ENCODE measurements at regions not wholly inside any gene's neighbourhood (a gene's known extent, or its start where the extent isn't known, plus 50 kb on each side); places are given as distances from the start of the nearest gene placed in this dataset.

DNA sequence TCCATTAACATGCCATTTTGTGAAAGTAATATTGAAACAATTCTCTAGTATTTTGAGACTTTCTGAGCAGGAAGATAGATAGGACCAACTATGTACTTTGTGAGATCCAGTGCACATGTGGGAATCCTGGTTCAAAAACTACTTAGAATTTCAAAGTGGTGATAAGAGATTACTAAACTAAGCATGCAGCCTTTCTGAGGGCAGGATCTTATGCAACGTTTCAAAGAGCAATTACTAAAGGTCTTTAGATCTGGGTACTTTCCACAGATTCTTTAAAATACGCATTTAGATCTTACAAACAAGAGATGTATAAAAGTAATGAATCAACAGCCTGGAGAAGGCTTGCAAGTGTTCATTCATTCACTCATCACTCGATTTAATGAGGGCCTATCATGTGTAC is 124.4 kb upstream of the TRIB2 start:
- peaks cover 0 to 3% (median 0%) of the 10 kb centered on the region in 3 donors for H3K27me3 ChIP-seq (ENCODE audit: control insufficient read depth in 3 of 3, insufficient read depth in 3 of 3, low read length in 3 of 3)
- no peak overlapping the region for H3K27ac ChIP-seq (ENCODE audit: low read depth, low read length)
- H3K9ac ChIP-seq (ENCODE audit: low read depth in 1 of 3, low read length in 3 of 3): no peak overlapping the region
- peaks cover 0 to 3% (median 0%) of the 10 kb centered on the region in 3 donors for H3K4me1 ChIP-seq (ENCODE audit: control insufficient read depth in 3 of 3, insufficient read depth in 3 of 3, low read length in 3 of 3)
- no peak overlapping the region for H3K4me3 ChIP-seq (ENCODE audit: low read length in 3 of 3)
- H3K36me3 ChIP-seq (ENCODE audit: control insufficient read depth in 3 of 3, insufficient read depth in 3 of 3, low read length in 3 of 3): no peaks in the 10 kb centered on the region
- H3K9me3 ChIP-seq (ENCODE audit: control insufficient read depth in 3 of 3, low read length in 3 of 3): no peaks in the 10 kb centered on the region

- Histone ChIP-seq H3K27me3 (ENCODE audit: control insufficient read depth in 3 of 3, insufficient read depth in 3 of 3, low read length in 3 of 3) (peaks cover 0 to 3% (median 0%) of the 10 kb centered on the region in 3 donors), H3K36me3 (ENCODE audit: control insufficient read depth in 3 of 3, insufficient read depth in 3 of 3, low read length in 3 of 3) (no peaks in the 10 kb centered on the region), H3K9ac (ENCODE audit: low read depth in 1 of 3, low read length in 3 of 3) (no peak overlapping the region), H3K27ac (ENCODE audit: low read depth, low read length) (no peak overlapping the region), H3K4me3 (ENCODE audit: low read length in 3 of 3) (no peak overlapping the region), H3K9me3 (ENCODE audit: control insufficient read depth in 3 of 3, low read length in 3 of 3) (no peaks in the 10 kb centered on the region), H3K4me1 (ENCODE audit: control insufficient read depth in 3 of 3, insufficient read depth in 3 of 3, low read length in 3 of 3) (no peaks in the 10 kb centered on the region)
Measured at GRCh38 chr2:12594590-12594989, 122.1 kb upstream of the TRIB2 start.

- Histone ChIP-seq H3K9ac (ENCODE audit: low read depth in 1 of 3, low read length in 3 of 3) (no peak overlapping the region), H3K36me3 (ENCODE audit: control insufficient read depth in 3 of 3, insufficient read depth in 3 of 3, low read length in 3 of 3) (no peaks in the 10 kb centered on the region), H3K9me3 (ENCODE audit: control insufficient read depth in 3 of 3, low read length in 3 of 3) (no peaks in the 10 kb centered on the region), H3K4me3 (ENCODE audit: low read length in 3 of 3) (no peak overlapping the region), H3K27ac (ENCODE audit: low read depth, low read length) (no peak overlapping the region), H3K27me3 (ENCODE audit: control insufficient read depth in 3 of 3, insufficient read depth in 3 of 3, low read length in 3 of 3) (peaks cover 0 to 3% (median 0%) of the 10 kb centered on the region in 3 donors), H3K4me1 (ENCODE audit: control insufficient read depth in 3 of 3, insufficient read depth in 3 of 3, low read length in 3 of 3) (no peaks in the 10 kb centered on the region)
Measured at GRCh38 chr2:12596771-12597170, 120.0 kb upstream of the TRIB2 start.

- H3K36me3 ChIP-seq (ENCODE audit: control insufficient read depth in 3 of 3, insufficient read depth in 3 of 3, low read length in 3 of 3): no peaks in the 10 kb centered on the region
- H3K4me3 ChIP-seq (ENCODE audit: low read length in 3 of 3): no peak overlapping the region
- peaks cover 0 to 3% (median 0%) of the 10 kb centered on the region in 3 donors for H3K27me3 ChIP-seq (ENCODE audit: control insufficient read depth in 3 of 3, insufficient read depth in 3 of 3, low read length in 3 of 3)
- H3K9me3 ChIP-seq (ENCODE audit: control insufficient read depth in 3 of 3, low read length in 3 of 3): no peaks in the 10 kb centered on the region
- H3K9ac ChIP-seq (ENCODE audit: low read depth in 1 of 3, low read length in 3 of 3): no peak overlapping the region
- no peaks in the 10 kb centered on the region for H3K4me1 ChIP-seq (ENCODE audit: control insufficient read depth in 3 of 3, insufficient read depth in 3 of 3, low read length in 3 of 3)
- no peak overlapping the region for H3K27ac ChIP-seq (ENCODE audit: low read depth, low read length)
Measured at GRCh38 chr2:12597610-12598009, 119.1 kb upstream of the TRIB2 start.

- Histone ChIP-seq H3K4me1 (ENCODE audit: control insufficient read depth in 3 of 3, insufficient read depth in 3 of 3, low read length in 3 of 3) (peaks cover 0 to 3% (median 0%) of the 10 kb centered on the region in 3 donors), H3K36me3 (ENCODE audit: control insufficient read depth in 3 of 3, insufficient read depth in 3 of 3, low read length in 3 of 3) (no peaks in the 10 kb centered on the region), H3K27ac (ENCODE audit: low read depth, low read length) (no peak overlapping the region), H3K9ac (ENCODE audit: low read depth in 1 of 3, low read length in 3 of 3) (no peak overlapping the region), H3K27me3 (ENCODE audit: control insufficient read depth in 3 of 3, insufficient read depth in 3 of 3, low read length in 3 of 3) (no peaks in the 10 kb centered on the region), H3K9me3 (ENCODE audit: control insufficient read depth in 3 of 3, low read length in 3 of 3) (no peaks in the 10 kb centered on the region), H3K4me3 (ENCODE audit: low read length in 3 of 3) (no peak overlapping the region)
Measured at GRCh38 chr2:12602661-12603060, 114.1 kb upstream of the TRIB2 start.

GRCh38 chr2:12603781-12604295 is 112.9 kb upstream of the TRIB2 start:
- H3K36me3 ChIP-seq (ENCODE audit: control insufficient read depth in 3 of 3, insufficient read depth in 3 of 3, low read length in 3 of 3): no peaks in the 10 kb centered on the region
- H3K27me3 ChIP-seq (ENCODE audit: control insufficient read depth in 3 of 3, insufficient read depth in 3 of 3, low read length in 3 of 3): no peaks in the 10 kb centered on the region
- H3K9ac ChIP-seq (ENCODE audit: low read depth in 1 of 3, low read length in 3 of 3): no peak overlapping the region
- H3K4me1 ChIP-seq (ENCODE audit: control insufficient read depth in 3 of 3, insufficient read depth in 3 of 3, low read length in 3 of 3): peaks cover 0 to 3% (median 0%) of the 10 kb centered on the region in 3 donors
- H3K4me3 ChIP-seq (ENCODE audit: low read length in 3 of 3): no peak overlapping the region
- H3K9me3 ChIP-seq (ENCODE audit: control insufficient read depth in 3 of 3, low read length in 3 of 3): no peaks in the 10 kb centered on the region
- no peak overlapping the region for H3K27ac ChIP-seq (ENCODE audit: low read depth, low read length)

DNA sequence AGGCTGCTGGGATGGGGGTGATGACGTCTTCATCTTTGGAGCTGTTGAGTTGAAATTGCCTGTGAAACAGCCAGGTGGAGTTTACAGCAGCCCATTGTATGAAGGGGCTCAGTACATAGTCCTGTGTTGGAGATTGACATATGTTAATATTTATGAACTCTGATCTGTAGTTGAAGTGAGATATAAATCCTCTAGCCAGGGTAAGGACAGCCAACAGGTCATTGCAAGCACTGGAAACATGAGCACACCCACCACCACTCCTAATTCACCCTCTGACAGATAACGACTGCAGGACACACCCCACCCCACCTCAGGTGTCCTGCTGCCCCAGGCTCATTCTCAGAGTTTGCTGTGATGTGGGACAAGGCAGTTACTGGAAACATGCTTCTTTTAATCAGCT is 112.4 kb upstream of the TRIB2 start:
- Histone ChIP-seq H3K27ac (ENCODE audit: low read depth, low read length) (no peak overlapping the region), H3K4me1 (ENCODE audit: control insufficient read depth in 3 of 3, insufficient read depth in 3 of 3, low read length in 3 of 3) (peaks cover 0 to 3% (median 0%) of the 10 kb centered on the region in 3 donors), H3K4me3 (ENCODE audit: low read length in 3 of 3) (no peak overlapping the region), H3K9me3 (ENCODE audit: control insufficient read depth in 3 of 3, low read length in 3 of 3) (no peaks in the 10 kb centered on the region), H3K36me3 (ENCODE audit: control insufficient read depth in 3 of 3, insufficient read depth in 3 of 3, low read length in 3 of 3) (no peaks in the 10 kb centered on the region), H3K27me3 (ENCODE audit: control insufficient read depth in 3 of 3, insufficient read depth in 3 of 3, low read length in 3 of 3) (no peaks in the 10 kb centered on the region), H3K9ac (ENCODE audit: low read depth in 1 of 3, low read length in 3 of 3) (no peak overlapping the region)

DNA sequence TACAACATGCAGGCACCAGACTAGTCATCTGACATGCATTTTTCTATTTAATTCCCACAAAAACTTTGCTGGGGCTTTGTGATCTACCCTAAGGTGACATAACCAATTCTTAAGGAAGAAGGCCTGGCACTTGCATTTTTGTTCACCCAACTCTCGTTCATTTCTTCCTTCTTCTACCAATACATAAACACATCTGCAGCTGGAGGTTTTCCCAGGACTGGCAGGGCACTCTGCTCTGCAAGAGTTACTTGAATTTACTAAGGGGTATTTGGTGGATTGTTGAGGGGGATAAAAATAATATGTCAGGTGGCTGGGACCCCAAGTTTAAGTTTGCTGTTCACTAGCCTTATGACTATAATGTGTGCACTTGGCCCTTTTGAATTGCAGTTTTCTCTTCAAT is 111.4 kb upstream of the TRIB2 start:
- Histone ChIP-seq H3K27ac (ENCODE audit: low read depth, low read length) (no peak overlapping the region), H3K27me3 (ENCODE audit: control insufficient read depth in 3 of 3, insufficient read depth in 3 of 3, low read length in 3 of 3) (no peaks in the 10 kb centered on the region)

DNA sequence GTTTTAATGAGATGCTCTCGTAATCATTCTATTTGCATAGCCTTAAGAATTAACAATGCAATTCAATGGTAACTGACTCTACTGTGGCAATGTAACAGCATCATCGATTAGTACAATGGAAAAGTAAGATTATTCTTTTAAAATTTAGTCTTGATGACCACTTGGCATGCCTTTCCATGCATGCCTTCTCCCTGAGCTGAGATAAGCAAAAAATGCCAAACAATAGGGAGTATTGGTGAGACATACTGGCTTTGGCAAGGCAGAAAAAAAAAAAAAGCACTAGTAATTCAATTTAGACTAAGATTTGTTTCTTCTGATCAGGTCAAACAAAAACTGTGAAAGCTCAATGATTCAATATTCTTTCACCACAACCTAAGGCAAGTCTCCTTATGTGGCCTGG is 110.8 kb upstream of the TRIB2 start:
- peaks cover 0 to 3% (median 0%) of the 10 kb centered on the region in 3 donors for H3K4me1 ChIP-seq (ENCODE audit: control insufficient read depth in 3 of 3, insufficient read depth in 3 of 3, low read length in 3 of 3)
- no peak overlapping the region for H3K4me3 ChIP-seq (ENCODE audit: low read length in 3 of 3)
- no peak overlapping the region for H3K9ac ChIP-seq (ENCODE audit: low read depth in 1 of 3, low read length in 3 of 3)
- no peak overlapping the region for H3K27ac ChIP-seq (ENCODE audit: low read depth, low read length)
- H3K36me3 ChIP-seq (ENCODE audit: control insufficient read depth in 3 of 3, insufficient read depth in 3 of 3, low read length in 3 of 3): no peaks in the 10 kb centered on the region
- H3K9me3 ChIP-seq (ENCODE audit: control insufficient read depth in 3 of 3, low read length in 3 of 3): no peaks in the 10 kb centered on the region
- H3K27me3 ChIP-seq (ENCODE audit: control insufficient read depth in 3 of 3, insufficient read depth in 3 of 3, low read length in 3 of 3): no peaks in the 10 kb centered on the region

More for the DNA sequence above, 111.4 kb upstream of the TRIB2 start:
- H3K4me1 ChIP-seq (ENCODE audit: control insufficient read depth in 3 of 3, insufficient read depth in 3 of 3, low read length in 3 of 3): peaks cover 0 to 3% (median 0%) of the 10 kb centered on the region in 3 donors
- H3K4me3 ChIP-seq (ENCODE audit: low read length in 3 of 3): no peak overlapping the region
- H3K9ac ChIP-seq (ENCODE audit: low read depth in 1 of 3, low read length in 3 of 3): no peak overlapping the region
- no peaks in the 10 kb centered on the region for H3K36me3 ChIP-seq (ENCODE audit: control insufficient read depth in 3 of 3, insufficient read depth in 3 of 3, low read length in 3 of 3)
- no peaks in the 10 kb centered on the region for H3K9me3 ChIP-seq (ENCODE audit: control insufficient read depth in 3 of 3, low read length in 3 of 3)

- Histone ChIP-seq H3K27me3 (ENCODE audit: control insufficient read depth in 3 of 3, insufficient read depth in 3 of 3, low read length in 3 of 3) (no peaks in the 10 kb centered on the region), H3K9me3 (ENCODE audit: control insufficient read depth in 3 of 3, low read length in 3 of 3) (no peaks in the 10 kb centered on the region), H3K4me3 (ENCODE audit: low read length in 3 of 3) (no peak overlapping the region), H3K9ac (ENCODE audit: low read depth in 1 of 3, low read length in 3 of 3) (no peak overlapping the region), H3K36me3 (ENCODE audit: control insufficient read depth in 3 of 3, insufficient read depth in 3 of 3, low read length in 3 of 3) (no peaks in the 10 kb centered on the region), H3K4me1 (ENCODE audit: control insufficient read depth in 3 of 3, insufficient read depth in 3 of 3, low read length in 3 of 3) (peaks cover 0 to 3% (median 0%) of the 10 kb centered on the region in 3 donors), H3K27ac (ENCODE audit: low read depth, low read length) (no peak overlapping the region)
Measured at GRCh38 chr2:12606472-12607000, 110.2 kb upstream of the TRIB2 start.

All from skeletal muscle tissue (tissue), 3 donors.